Activated naive CD8-positive, alpha-beta T cell (primary cell): ENCODE measurements at regions not wholly inside any gene's neighbourhood (a gene's known extent, or its start where the extent isn't known, plus 50 kb on each side); places are given as distances from the start of the nearest gene placed in this dataset.
A peak's percentile ranks its signal among the peaks of the same experiment; 100 is the strongest.

Experiments used
- H3K27ac Mint-ChIP-seq: one replicate; pipeline ENCODE4 v1.8.0; 2021; ENCODE audit warnings: mixed read lengths
- H3K27me3 Mint-ChIP-seq: one replicate; pipeline ENCODE4 v1.8.0; 2021; ENCODE audit warnings: mixed read lengths
- H3K36me3 Mint-ChIP-seq: one replicate; pipeline ENCODE4 v1.8.0; 2021; ENCODE audit warnings: mixed read lengths
- H3K4me1 Mint-ChIP-seq: one replicate; pipeline ENCODE4 v1.8.0; 2021; ENCODE audit warnings: low read depth, mixed read lengths
- H3K4me3 Mint-ChIP-seq: one replicate; pipeline ENCODE4 v1.8.0; 2021; ENCODE audit warnings: mild to moderate bottlenecking, mixed read lengths
- H3K9me3 Mint-ChIP-seq: one replicate; pipeline ENCODE4 v1.8.0; 2021; ENCODE audit warnings: low read depth, mixed read lengths

DNA sequence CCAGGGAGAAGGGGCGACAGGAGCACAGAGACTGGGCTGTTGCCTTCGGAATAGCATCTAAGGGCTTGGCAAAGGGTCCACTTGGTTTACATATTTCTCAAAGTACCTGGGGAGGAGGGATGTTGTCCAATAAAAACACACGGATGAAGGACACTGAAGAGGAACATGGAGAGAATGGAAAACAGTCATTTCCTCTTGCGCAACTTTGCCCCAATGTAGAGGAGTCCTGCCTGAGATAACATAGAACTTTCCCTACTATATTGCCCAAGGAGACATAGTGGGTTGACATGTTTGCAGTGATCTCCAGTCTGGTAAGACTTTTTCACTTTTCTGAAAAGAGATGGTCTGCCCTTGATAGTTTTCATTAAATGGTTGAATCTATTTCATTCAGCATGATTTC, 468.8 kb upstream of the SUCLG2 start:
- Mint-ChIP-seq H3K27ac (no peak overlapping the region), H3K9me3 (peaks cover 8% of the 10 kb centered on the region), H3K27me3 (no peaks in the 10 kb centered on the region), H3K36me3 (peaks cover 19% of the 10 kb centered on the region), H3K4me1 (peaks cover 7% of the 10 kb centered on the region), H3K4me3 (no peak overlapping the region)

DNA sequence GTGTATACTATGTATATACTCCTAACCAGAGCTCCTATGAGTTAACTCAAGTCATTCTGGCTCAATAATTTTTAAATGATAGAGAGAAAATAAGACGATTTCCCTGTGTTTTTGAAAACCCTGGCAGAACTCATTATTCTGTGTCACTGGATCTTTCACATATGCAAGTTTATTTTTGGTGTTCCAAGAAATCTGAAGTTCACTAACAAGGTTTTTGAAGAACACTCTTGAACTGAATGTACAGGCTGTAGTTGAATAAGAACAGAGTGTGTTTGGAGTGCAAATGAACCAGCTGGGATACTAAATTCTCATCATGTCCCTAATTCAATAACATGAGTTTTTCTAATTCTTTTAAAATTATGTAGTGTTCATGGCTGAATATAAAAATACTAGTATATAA, 466.9 kb upstream of the SUCLG2 start:
- Mint-ChIP-seq H3K36me3 (peaks cover 17% of the 10 kb centered on the region), H3K4me1 (peaks cover 6% of the 10 kb centered on the region), H3K9me3 (no peaks in the 10 kb centered on the region), H3K27ac (no peak overlapping the region), H3K4me3 (no peak overlapping the region), H3K27me3 (no peaks in the 10 kb centered on the region)

- H3K36me3 Mint-ChIP-seq: peaks cover 11% of the 10 kb centered on the region
- no peak overlapping the region for H3K4me3 Mint-ChIP-seq
- no peaks in the 10 kb centered on the region for H3K9me3 Mint-ChIP-seq
- no peaks in the 10 kb centered on the region for H3K27me3 Mint-ChIP-seq
- no peaks in the 10 kb centered on the region for H3K4me1 Mint-ChIP-seq
- no peak overlapping the region for H3K27ac Mint-ChIP-seq
Measured at GRCh38 chr3:68116580-68116979, 462.2 kb upstream of the SUCLG2 start.

DNA sequence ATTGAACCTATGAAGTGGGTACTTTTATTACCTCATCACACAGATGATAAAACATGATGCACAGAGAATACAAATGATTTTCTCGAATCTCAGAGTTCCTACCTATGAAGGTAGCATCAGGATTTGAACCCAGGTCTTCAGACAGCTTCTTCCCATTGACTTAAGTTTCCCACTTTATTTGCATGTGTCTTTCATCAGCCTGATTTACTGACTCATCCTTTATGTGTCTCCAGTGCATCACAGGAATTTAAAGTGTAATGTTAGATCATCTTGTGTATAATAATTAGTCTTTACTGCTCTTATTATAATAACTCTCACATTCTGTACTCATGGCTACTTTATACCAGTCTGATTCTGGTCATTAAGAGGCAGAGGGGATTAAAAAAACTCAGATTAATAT, 449.4 kb upstream of the SUCLG2 start:
- peaks cover 15% of the 10 kb centered on the region for H3K9me3 Mint-ChIP-seq
- peaks cover 15% of the 10 kb centered on the region for H3K4me1 Mint-ChIP-seq
- peaks cover 27% of the 10 kb centered on the region for H3K36me3 Mint-ChIP-seq
- H3K27me3 Mint-ChIP-seq: no peaks in the 10 kb centered on the region
- no peak overlapping the region for H3K27ac Mint-ChIP-seq
- H3K4me3 Mint-ChIP-seq: no peak overlapping the region

GRCh38 chr3:68090571-68090970, 436.2 kb upstream of the SUCLG2 start:
- Mint-ChIP-seq H3K9me3 (no peaks in the 10 kb centered on the region), H3K4me1 (peaks cover 82% of the 10 kb centered on the region), H3K27me3 (no peaks in the 10 kb centered on the region), H3K27ac (no peak overlapping the region), H3K36me3 (peaks cover 5% of the 10 kb centered on the region), H3K4me3 (peak overlapping the region; percentile 34)

DNA sequence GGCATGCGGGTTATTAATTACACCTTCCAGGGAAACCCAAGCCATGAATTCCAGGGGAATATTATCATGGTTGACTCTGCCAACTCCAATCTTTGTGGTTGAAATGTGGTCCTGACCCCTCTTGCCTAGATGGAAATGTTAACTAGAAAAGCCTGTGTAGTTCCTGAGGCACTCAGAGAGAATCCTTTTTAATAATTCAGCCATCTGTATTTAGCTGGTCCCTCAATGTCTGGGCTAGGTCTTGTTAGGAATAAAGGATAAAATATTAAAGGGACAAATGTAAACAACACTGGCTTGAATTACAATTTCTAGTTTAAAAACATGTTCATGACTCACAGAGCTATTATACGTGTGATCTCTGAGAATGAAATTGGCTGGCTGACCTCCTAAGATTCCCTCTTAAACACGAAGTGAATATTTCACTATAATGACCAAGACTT, 435.2 kb upstream of the SUCLG2 start:
- peak overlapping the region; percentile 34 for H3K4me3 Mint-ChIP-seq
- peak overlapping the region; percentile 0 for H3K27ac Mint-ChIP-seq
- H3K27me3 Mint-ChIP-seq: no peaks in the 10 kb centered on the region
- peaks cover 8% of the 10 kb centered on the region for H3K36me3 Mint-ChIP-seq
- peaks cover 86% of the 10 kb centered on the region for H3K4me1 Mint-ChIP-seq
- no peaks in the 10 kb centered on the region for H3K9me3 Mint-ChIP-seq

GRCh38 chr3:68088636-68089035, 434.2 kb upstream of the SUCLG2 start:
- H3K27me3 Mint-ChIP-seq: no peaks in the 10 kb centered on the region
- H3K27ac Mint-ChIP-seq: no peak overlapping the region
- H3K4me1 Mint-ChIP-seq: peaks cover 81% of the 10 kb centered on the region
- no peaks in the 10 kb centered on the region for H3K9me3 Mint-ChIP-seq
- peaks cover 8% of the 10 kb centered on the region for H3K36me3 Mint-ChIP-seq
- H3K4me3 Mint-ChIP-seq: peak overlapping the region; percentile 45

DNA sequence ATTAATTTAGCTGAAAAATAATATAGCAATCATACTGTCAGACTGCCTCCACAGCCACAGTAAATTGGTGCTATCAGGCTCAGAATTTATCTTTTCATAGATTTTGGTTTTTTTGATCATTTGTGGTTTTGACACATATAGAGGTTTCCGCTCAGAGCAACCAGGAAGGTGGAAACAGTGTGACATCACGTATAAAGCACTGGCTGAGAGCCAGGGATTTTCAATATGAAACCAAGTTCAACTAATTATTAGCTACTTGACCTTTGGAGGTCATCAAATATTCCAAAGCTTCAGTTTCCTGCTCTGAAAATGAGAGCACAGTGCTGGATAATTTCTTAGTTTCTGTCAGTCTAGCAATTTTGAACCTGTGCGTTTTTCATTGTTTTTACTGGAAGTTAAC, 433.8 kb upstream of the SUCLG2 start:
- Mint-ChIP-seq H3K36me3 (peaks cover 8% of the 10 kb centered on the region), H3K4me1 (peaks cover 77% of the 10 kb centered on the region), H3K27ac (no peak overlapping the region), H3K4me3 (peak overlapping the region; percentile 45), H3K27me3 (no peaks in the 10 kb centered on the region), H3K9me3 (no peaks in the 10 kb centered on the region)

DNA sequence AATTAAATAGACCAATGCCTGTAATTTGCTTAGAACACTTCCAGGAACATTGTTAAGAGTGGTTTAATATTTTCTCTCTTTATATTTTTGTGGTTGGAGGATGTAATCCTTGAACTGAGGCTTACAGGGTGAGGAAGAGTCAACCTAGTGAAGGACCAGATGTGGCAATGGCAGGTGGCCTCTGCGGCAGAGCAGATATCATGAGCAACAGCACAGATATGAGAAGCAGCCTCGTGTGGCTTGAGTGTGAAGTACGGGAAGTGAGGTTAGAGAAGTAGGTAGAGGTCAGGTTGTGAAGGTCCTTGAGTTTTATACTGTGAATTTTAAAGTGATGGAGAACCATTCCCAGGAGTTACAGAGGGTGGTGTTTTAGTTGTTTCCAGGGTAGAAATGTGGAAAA, 417.6 kb upstream of the SUCLG2 start:
- Mint-ChIP-seq H3K4me3 (no peak overlapping the region), H3K27ac (no peak overlapping the region), H3K36me3 (peaks cover 23% of the 10 kb centered on the region), H3K27me3 (no peaks in the 10 kb centered on the region), H3K9me3 (peaks cover 7% of the 10 kb centered on the region), H3K4me1 (peaks cover 20% of the 10 kb centered on the region)

- H3K27me3 Mint-ChIP-seq: no peaks in the 10 kb centered on the region
- peaks cover 19% of the 10 kb centered on the region for H3K36me3 Mint-ChIP-seq
- no peak overlapping the region for H3K4me3 Mint-ChIP-seq
- no peak overlapping the region for H3K27ac Mint-ChIP-seq
- peaks cover 17% of the 10 kb centered on the region for H3K4me1 Mint-ChIP-seq
- H3K9me3 Mint-ChIP-seq: peaks cover 7% of the 10 kb centered on the region
Measured at GRCh38 chr3:68070186-68070585, 415.8 kb upstream of the SUCLG2 start.

GRCh38 chr3:68067314-68067713, 412.9 kb upstream of the SUCLG2 start:
- Mint-ChIP-seq H3K36me3 (peaks cover 19% of the 10 kb centered on the region), H3K27me3 (no peaks in the 10 kb centered on the region), H3K27ac (no peak overlapping the region), H3K9me3 (peaks cover 7% of the 10 kb centered on the region), H3K4me3 (no peak overlapping the region), H3K4me1 (peaks cover 16% of the 10 kb centered on the region)

GRCh38 chr3:68062926-68063325, 408.5 kb upstream of the SUCLG2 start:
- Mint-ChIP-seq H3K4me3 (no peak overlapping the region), H3K9me3 (no peaks in the 10 kb centered on the region), H3K36me3 (peaks cover 10% of the 10 kb centered on the region), H3K27ac (no peak overlapping the region), H3K27me3 (no peaks in the 10 kb centered on the region), H3K4me1 (peaks cover 55% of the 10 kb centered on the region)

GRCh38 chr3:68060910-68061309, 406.5 kb upstream of the SUCLG2 start:
- H3K27me3 Mint-ChIP-seq: no peaks in the 10 kb centered on the region
- H3K9me3 Mint-ChIP-seq: no peaks in the 10 kb centered on the region
- peaks cover 73% of the 10 kb centered on the region for H3K4me1 Mint-ChIP-seq
- no peak overlapping the region for H3K4me3 Mint-ChIP-seq
- no peak overlapping the region for H3K27ac Mint-ChIP-seq
- H3K36me3 Mint-ChIP-seq: peaks cover 7% of the 10 kb centered on the region

GRCh38 chr3:68060191-68060590, 405.8 kb upstream of the SUCLG2 start:
- peaks cover 81% of the 10 kb centered on the region for H3K4me1 Mint-ChIP-seq
- H3K27ac Mint-ChIP-seq: no peak overlapping the region
- peak overlapping the region; percentile 28 for H3K4me3 Mint-ChIP-seq
- peaks cover 7% of the 10 kb centered on the region for H3K36me3 Mint-ChIP-seq
- H3K27me3 Mint-ChIP-seq: no peaks in the 10 kb centered on the region
- no peaks in the 10 kb centered on the region for H3K9me3 Mint-ChIP-seq

- H3K27me3 Mint-ChIP-seq: no peaks in the 10 kb centered on the region
- no peak overlapping the region for H3K27ac Mint-ChIP-seq
- peaks cover 5% of the 10 kb centered on the region for H3K36me3 Mint-ChIP-seq
- peaks cover 79% of the 10 kb centered on the region for H3K4me1 Mint-ChIP-seq
- H3K9me3 Mint-ChIP-seq: no peaks in the 10 kb centered on the region
- no peak overlapping the region for H3K4me3 Mint-ChIP-seq
Measured at GRCh38 chr3:68059628-68060152, 405.3 kb upstream of the SUCLG2 start.

DNA sequence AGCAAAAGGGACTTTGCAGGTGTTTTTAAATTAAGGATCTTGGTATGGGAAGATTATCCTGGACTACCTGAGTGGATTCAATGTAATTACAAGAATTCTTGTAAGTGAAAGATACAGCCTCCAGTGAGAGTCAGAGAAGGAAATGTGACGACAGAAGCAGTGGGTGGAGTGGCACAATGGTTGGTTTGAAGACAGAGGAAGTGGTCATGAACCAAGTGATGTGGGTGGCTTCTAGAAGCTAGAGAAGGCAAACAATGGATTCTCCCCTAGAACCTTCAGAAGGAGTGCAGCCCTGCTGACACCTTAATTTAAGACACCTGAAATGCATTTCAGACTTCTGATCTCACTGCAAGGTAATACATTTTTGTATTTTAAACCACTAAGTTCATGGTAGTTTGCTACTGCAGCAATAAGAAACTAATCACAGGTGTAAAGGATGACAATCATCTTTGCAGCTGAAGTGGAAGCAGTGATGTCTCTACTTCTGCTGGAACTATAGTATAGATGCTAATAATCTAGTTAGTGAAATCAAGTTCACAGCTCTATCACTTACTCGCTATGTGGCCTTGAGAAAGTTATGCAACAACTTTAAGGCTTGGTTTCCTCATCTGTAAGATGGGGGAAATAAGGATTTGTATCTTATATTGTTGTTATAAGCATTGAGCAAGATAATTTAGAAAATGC, 403.4 kb upstream of the SUCLG2 start:
- no peaks in the 10 kb centered on the region for H3K9me3 Mint-ChIP-seq

More for the DNA sequence above, 403.4 kb upstream of the SUCLG2 start:
- H3K27ac Mint-ChIP-seq: peak overlapping the region; percentile 47
- H3K36me3 Mint-ChIP-seq: peaks cover 5% of the 10 kb centered on the region
- peaks cover 79% of the 10 kb centered on the region for H3K4me1 Mint-ChIP-seq
- no peaks in the 10 kb centered on the region for H3K27me3 Mint-ChIP-seq
- H3K4me3 Mint-ChIP-seq: peak overlapping the region; percentile 71
